ENCODE measurements at regions not wholly inside any gene's neighbourhood (a gene's known extent, or its start where the extent isn't known, plus 50 kb on each side); places are given as distances from the start of the nearest gene placed in this dataset.

DNA sequence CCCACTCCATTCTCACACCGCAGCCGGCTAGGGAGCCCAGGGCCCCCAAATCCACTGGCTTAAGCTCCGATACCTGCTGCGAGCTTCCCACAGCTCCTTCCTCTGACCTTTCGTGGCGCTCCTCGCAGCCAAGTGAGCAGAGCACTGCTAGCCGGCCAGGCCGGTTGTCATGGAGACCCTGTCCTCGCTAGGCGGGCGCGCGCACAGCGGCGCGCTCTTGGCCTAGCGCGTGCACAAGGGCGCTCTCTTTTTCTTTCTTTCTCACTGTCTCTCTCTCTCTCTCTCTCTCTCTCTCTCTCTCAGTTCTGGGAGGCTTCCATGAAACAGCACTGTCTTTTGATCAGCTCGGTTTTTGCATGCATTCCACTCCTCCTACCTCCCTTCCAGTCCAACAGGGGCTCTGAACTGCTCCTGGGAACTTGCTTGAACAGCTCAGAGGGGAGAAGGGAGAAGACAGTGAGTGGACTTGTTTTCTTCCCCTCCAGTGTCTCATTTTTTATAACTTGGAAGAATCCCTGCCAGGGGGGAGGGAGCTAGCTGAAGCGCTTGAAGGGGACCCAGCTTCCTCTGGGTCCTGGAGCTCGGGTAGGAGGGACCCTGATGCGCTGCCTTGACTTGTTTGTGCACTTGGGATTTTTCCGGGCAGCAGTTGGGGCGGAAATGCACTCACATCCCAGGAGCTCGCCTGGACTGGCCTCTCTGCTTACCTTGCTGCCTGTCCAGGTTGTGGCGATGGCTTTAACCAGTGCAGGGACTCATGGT is 100.3 kb upstream of the AKIP1 start:
- no peak overlapping the region for H3K27ac ChIP-seq (ENCODE audit: insufficient read length, low read depth, low read length)

More for the DNA sequence above, 100.3 kb upstream of the AKIP1 start:
- H3K27ac Mint-ChIP-seq: peak overlapping the region; percentile 93 to 99 (median 99)
- H2BK12ac ChIP-seq (ENCODE audit: insufficient read length, low read depth, low read length): no peak overlapping the region
- TF ChIP-seq, protein P1, sequence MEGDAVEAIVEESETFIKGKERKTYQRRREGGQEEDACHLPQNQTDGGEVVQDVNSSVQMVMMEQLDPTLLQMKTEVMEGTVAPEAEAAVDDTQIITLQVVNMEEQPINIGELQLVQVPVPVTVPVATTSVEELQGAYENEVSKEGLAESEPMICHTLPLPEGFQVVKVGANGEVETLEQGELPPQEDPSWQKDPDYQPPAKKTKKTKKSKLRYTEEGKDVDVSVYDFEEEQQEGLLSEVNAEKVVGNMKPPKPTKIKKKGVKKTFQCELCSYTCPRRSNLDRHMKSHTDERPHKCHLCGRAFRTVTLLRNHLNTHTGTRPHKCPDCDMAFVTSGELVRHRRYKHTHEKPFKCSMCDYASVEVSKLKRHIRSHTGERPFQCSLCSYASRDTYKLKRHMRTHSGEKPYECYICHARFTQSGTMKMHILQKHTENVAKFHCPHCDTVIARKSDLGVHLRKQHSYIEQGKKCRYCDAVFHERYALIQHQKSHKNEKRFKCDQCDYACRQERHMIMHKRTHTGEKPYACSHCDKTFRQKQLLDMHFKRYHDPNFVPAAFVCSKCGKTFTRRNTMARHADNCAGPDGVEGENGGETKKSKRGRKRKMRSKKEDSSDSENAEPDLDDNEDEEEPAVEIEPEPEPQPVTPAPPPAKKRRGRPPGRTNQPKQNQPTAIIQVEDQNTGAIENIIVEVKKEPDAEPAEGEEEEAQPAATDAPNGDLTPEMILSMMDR (conservative IDR thresholded peaks at IDR 0.05): no peak
- peak overlapping the region; percentile 83 for H2AFZ ChIP-seq (ENCODE audit: low read length)
- no CpG with 5 or more reads among the region's 28 CpGs for WGBS (ENCODE audit: extremely low coverage, insufficient read length, low lambda C conversion rate)
- no peaks in the 10 kb centered on the region for H4K20me1 ChIP-seq (ENCODE audit: control insufficient read depth, insufficient read depth, insufficient read length)
- H3K4me3 Mint-ChIP-seq: peak overlapping the region; percentile 80 to 92
- H3K56ac ChIP-seq (ENCODE audit: insufficient read length, low read depth, low read length): no peak overlapping the region
- no peak overlapping the region for H2BK5ac ChIP-seq (ENCODE audit: insufficient read length, low read length)
- H3K9me3 ChIP-seq (ENCODE audit: control insufficient read depth, low read depth, low read length): no peaks in the 10 kb centered on the region
- peaks cover 8% of the 10 kb centered on the region for H3K4me1 ChIP-seq (ENCODE audit: insufficient read depth, low read length)
- H2AK5ac ChIP-seq (ENCODE audit: insufficient read length, low read length): no peak overlapping the region
- H2BK15ac ChIP-seq (ENCODE audit: low read depth, low read length): no peak overlapping the region
- no peak overlapping the region for H3K23ac ChIP-seq (ENCODE audit: insufficient read length, low read depth, low read length)
- H2BK20ac ChIP-seq (ENCODE audit: low read depth, low read length, poor library complexity, severe bottlenecking): no peak overlapping the region
- peak overlapping the region; percentile 85 for H3K4me2 ChIP-seq (ENCODE audit: insufficient read depth, insufficient read length, low read length)
- H3K9ac ChIP-seq (ENCODE audit: extremely low read depth, insufficient read length, low read length): peak overlapping the region; percentile 44
- H3K4me1 Mint-ChIP-seq: peaks cover 37 to 47% of the 10 kb centered on the region in 2 experiments
- H3K79me2 ChIP-seq (ENCODE audit: insufficient read depth, low read length): no peaks in the 10 kb centered on the region
- H3K27me3 Mint-ChIP-seq (ENCODE audit: low read depth): no peaks in the 10 kb centered on the region; the same call in 1 of the 2 replicates
- no peak overlapping the region for H4K8ac ChIP-seq (replicated peaks; ENCODE audit: insufficient read length, low read depth, low read length)
- peak; percentile 82 for DNase-seq
- H3K27me3 ChIP-seq (ENCODE audit: insufficient read depth, low read length): no peaks in the 10 kb centered on the region
- peak overlapping the region; percentile 94 for H3K18ac ChIP-seq (ENCODE audit: insufficient read length, low read depth, low read length)
- no peaks in the 10 kb centered on the region; a peak in 1 of 5 replicates for H3K9me3 Mint-ChIP-seq
- no peaks in the 10 kb centered on the region for H3K79me1 ChIP-seq (ENCODE audit: insufficient read depth, low read depth, low read length, poor library complexity, severe bottlenecking)
- peaks cover 4% of the 10 kb centered on the region for H3K23me2 ChIP-seq (ENCODE audit: insufficient read length, low read depth, low read length, poor library complexity, severe bottlenecking)
- no peak overlapping the region for H3K4ac ChIP-seq (ENCODE audit: low read depth, low read length)
- no peak overlapping the region for H4K91ac ChIP-seq (ENCODE audit: insufficient read length, low read depth, low read length)
- no peaks in the 10 kb centered on the region for H3K36me3 Mint-ChIP-seq (ENCODE audit: insufficient read depth in 1 of 3, low read depth in 3 of 3)
- H3K14ac ChIP-seq (ENCODE audit: insufficient read depth, low read length): peak overlapping the region; percentile 91
- no peak overlapping the region for H4K5ac ChIP-seq (ENCODE audit: insufficient read length, low read depth, low read length)
- no peak overlapping the region for H3T11ph ChIP-seq (ENCODE audit: low read length)
- no peak overlapping the region for H2BK120ac ChIP-seq (ENCODE audit: low read depth, low read length, poor library complexity, severe bottlenecking)

All from H9 (cell line).